HCT116 (cell line): ENCODE measurements at regions not wholly inside any gene's neighbourhood (a gene's known extent, or its start where the extent isn't known, plus 50 kb on each side); places are given as distances from the start of the nearest gene placed in this dataset.

Experiments used
- CEBPB ChIP-seq: IDR thresholded peaks from 2 replicates; pipeline ENCODE4 v1.6.1; 2012; ENCODE audit warnings: low read depth
- CTCF ChIP-seq, 3 experiments: fragments of 200-600 bp in 1 of 3; sonication (generic) in 1 of 3; IDR thresholded peaks in 2 of 3; conservative IDR thresholded peaks in 1 of 3; 2 replicates each; pipeline ENCODE4 v1.5.1; 2012 to 2017; ENCODE audit warnings: low read depth in 2 of 3, low read length in 2 of 3, antibody characterized with exemption in 1 of 3, borderline replicate concordance in 1 of 3, control low read depth in 1 of 3, mild to moderate bottlenecking in 1 of 3, mixed read lengths in 1 of 3, mixed run types in 1 of 3, moderate library complexity in 1 of 3; ENCODE audit not compliant: insufficient read depth in 1 of 3
- EZH2 ChIP-seq: fragments of 200-600 bp; sonication (generic); IDR thresholded peaks from 2 replicates; pipeline ENCODE4 v1.6.1; 2017; ENCODE audit warnings: antibody characterized with exemption, mixed run types
- EZH2phosphoT487 ChIP-seq: fragments of 200-600 bp; IDR thresholded peaks from 2 replicates; pipeline ENCODE4 v1.6.1; 2018; ENCODE audit warnings: antibody characterized with exemption, borderline replicate concordance
- POLR2A ChIP-seq: IDR thresholded peaks from 2 replicates; pipeline ENCODE4 v1.7.0; 2011; ENCODE audit warnings: borderline replicate concordance; ENCODE audit not compliant: insufficient read depth, insufficient read length; ENCODE audit errors: extremely low read depth
- POLR2AphosphoS5 ChIP-seq: IDR thresholded peaks from 2 replicates; pipeline ENCODE4 v1.6.1; 2011; ENCODE audit warnings: mild to moderate bottlenecking, low read depth, low read length, moderate library complexity
- SRF ChIP-seq: IDR thresholded peaks from 2 replicates; pipeline ENCODE4 v1.6.1; 2012; ENCODE audit warnings: low read depth

GRCh38 chr4:83964996-83965541 is 429.2 kb downstream of the GPAT3 start:
- TF ChIP-seq POLR2AphosphoS5 (no peak), SRF (no peak), CTCF (IDR thresholded peaks at IDR 0.05 in 2 of 3, conservative IDR thresholded peaks at IDR 0.05 in 1 of 3; ENCODE audit: borderline replicate concordance in 1 of 3, insufficient read depth in 1 of 3, low read depth in 2 of 3, low read length in 2 of 3) (no peak), POLR2A (no peak), EZH2 (no peak), CEBPB (no peak), EZH2phosphoT487 (no peak)
